ENCODE measurements at regions not wholly inside any gene's neighbourhood (a gene's known extent, or its start where the extent isn't known, plus 50 kb on each side); places are given as distances from the start of the nearest gene placed in this dataset.

- H3K4me3 Mint-ChIP-seq, result no peak overlapping the region
- H3K56ac ChIP-seq (ENCODE audit: insufficient read length, low read depth, low read length), result no peak overlapping the region
- DNase-seq, result no peak
- no peaks in the 10 kb centered on the region for H4K20me1 ChIP-seq (ENCODE audit: control insufficient read depth, insufficient read depth, insufficient read length)
- H4K91ac ChIP-seq (ENCODE audit: insufficient read length, low read depth, low read length), result no peak overlapping the region
- H2BK5ac ChIP-seq (ENCODE audit: insufficient read length, low read length), result no peak overlapping the region
- no peak overlapping the region for H3K9ac ChIP-seq (ENCODE audit: extremely low read depth, insufficient read length, low read length)
- no peaks in the 10 kb centered on the region for H3K79me1 ChIP-seq (ENCODE audit: insufficient read depth, low read depth, low read length, poor library complexity, severe bottlenecking)
- H3K36me3 Mint-ChIP-seq (ENCODE audit: insufficient read depth in 1 of 3, low read depth in 3 of 3), result no peaks in the 10 kb centered on the region; a peak in 1 of 7 replicates
- no peaks in the 10 kb centered on the region for H3K79me2 ChIP-seq (ENCODE audit: insufficient read depth, low read length)
- H3K27me3 Mint-ChIP-seq (ENCODE audit: low read depth), result no peaks in the 10 kb centered on the region
- H3K4me1 ChIP-seq (ENCODE audit: insufficient read depth, low read length), result no peaks in the 10 kb centered on the region
- no peak overlapping the region for H3K14ac ChIP-seq (ENCODE audit: insufficient read depth, low read length)
- no peak overlapping the region for H2BK120ac ChIP-seq (ENCODE audit: low read depth, low read length, poor library complexity, severe bottlenecking)
- H3K27me3 ChIP-seq (ENCODE audit: insufficient read depth, low read length), result no peaks in the 10 kb centered on the region
- no peak overlapping the region for H4K5ac ChIP-seq (ENCODE audit: insufficient read length, low read depth, low read length)
- H2BK15ac ChIP-seq (ENCODE audit: low read depth, low read length), result no peak overlapping the region
- H3T11ph ChIP-seq (ENCODE audit: low read length), result no peak overlapping the region
- H4K8ac ChIP-seq (replicated peaks; ENCODE audit: insufficient read length, low read depth, low read length), result no peak overlapping the region
- H3K18ac ChIP-seq (ENCODE audit: insufficient read length, low read depth, low read length), result no peak overlapping the region
- no peak overlapping the region for H2BK20ac ChIP-seq (ENCODE audit: low read depth, low read length, poor library complexity, severe bottlenecking)
- no peaks in the 10 kb centered on the region for H3K23me2 ChIP-seq (ENCODE audit: insufficient read length, low read depth, low read length, poor library complexity, severe bottlenecking)
- H3K4me1 Mint-ChIP-seq, result no peaks in the 10 kb centered on the region; a peak in 2 of 4 replicates
- no peak for TF ChIP-seq CTCF (conservative IDR thresholded peaks at IDR 0.05)
- H2BK12ac ChIP-seq (ENCODE audit: insufficient read length, low read depth, low read length), result no peak overlapping the region
- no peak overlapping the region for H2AK5ac ChIP-seq (ENCODE audit: insufficient read length, low read length)
- H3K23ac ChIP-seq (ENCODE audit: insufficient read length, low read depth, low read length), result no peak overlapping the region
- no peak overlapping the region for H2AFZ ChIP-seq (ENCODE audit: low read length)
- no peaks in the 10 kb centered on the region for H3K9me3 ChIP-seq (ENCODE audit: control insufficient read depth, low read depth, low read length)
- no peak overlapping the region for H3K27ac Mint-ChIP-seq
- H3K4me2 ChIP-seq (ENCODE audit: insufficient read depth, insufficient read length, low read length), result no peak overlapping the region
- H3K27ac ChIP-seq (ENCODE audit: insufficient read length, low read depth, low read length), result no peak overlapping the region
- no peak overlapping the region for H3K4ac ChIP-seq (ENCODE audit: low read depth, low read length)
- H3K9me3 Mint-ChIP-seq, result no peaks in the 10 kb centered on the region
- WGBS (ENCODE audit: extremely low coverage, insufficient read length, low lambda C conversion rate), result no CpG with 5 or more reads among the region's 3 CpGs
These were observed 1026.0 kb downstream of the ADGRL3 start for GRCh38 chr4:62226082-62226481.

Measured in H9 (cell line).